Peyer's patch (tissue), 4 donors: ENCODE measurements at regions not wholly inside any gene's neighbourhood (a gene's known extent, or its start where the extent isn't known, plus 50 kb on each side); places are given as distances from the start of the nearest gene placed in this dataset.

Experiments
- DNase-seq, 3 donors: peaks; one replicate each; pipeline ENCODE4 v3.0.0-alpha.2; 2017 to 2019
- H3K27ac ChIP-seq, 4 donors: fragments of 200-600 bp; sonication (generic); one replicate each; pipeline ENCODE4 v1.5.1; 2016 to 2019
- H3K27me3 ChIP-seq, 2 donors: fragments of 200-600 bp; sonication (generic); one replicate each; pipeline ENCODE4 v1.5.1; 2019
- H3K36me3 ChIP-seq, 3 donors: fragments of 200-600 bp; sonication (generic); one replicate each; pipeline ENCODE4 v1.5.1; 2016 to 2019
- H3K4me1 ChIP-seq, 4 donors: fragments of 200-600 bp; sonication (generic); one replicate each; pipeline ENCODE4 v1.5.1; 2016 to 2019
- H3K4me3 ChIP-seq, 4 donors: fragments of 200-600 bp; sonication (generic); 1 replicate in 3 of 4; 2 replicates in 1 of 4; pipeline ENCODE4 v1.5.1; 2016 to 2019; ENCODE audit warnings: mild to moderate bottlenecking in 1 of 4
- H3K9me3 ChIP-seq, 4 donors: fragments of 200-600 bp; sonication (generic); one replicate each; pipeline ENCODE4 v1.5.1; 2016 to 2019; ENCODE audit warnings: mild to moderate bottlenecking in 1 of 4
- POLR2A ChIP-seq, 2 donors: fragments of 450-650 bp; IDR thresholded peaks; one replicate each; pipeline ENCODE4 v1.5.1; 2017; ENCODE audit warnings: antibody characterized with exemption in 2 of 2, mild to moderate bottlenecking in 2 of 2, moderate library complexity in 2 of 2
- TF ChIP-seq, protein P1 (sequence below), 6 experiments: fragments of 450-650 bp in 4 of 6; fragments of 200-600 bp in 2 of 6; sonication (generic) in 1 of 6; IDR thresholded peaks; one replicate each; pipeline ENCODE4 v1.5.1; 2017 to 2019; ENCODE audit warnings: antibody characterized with exemption in 6 of 6, mild to moderate bottlenecking in 3 of 6, moderate library complexity in 1 of 6

DNA sequence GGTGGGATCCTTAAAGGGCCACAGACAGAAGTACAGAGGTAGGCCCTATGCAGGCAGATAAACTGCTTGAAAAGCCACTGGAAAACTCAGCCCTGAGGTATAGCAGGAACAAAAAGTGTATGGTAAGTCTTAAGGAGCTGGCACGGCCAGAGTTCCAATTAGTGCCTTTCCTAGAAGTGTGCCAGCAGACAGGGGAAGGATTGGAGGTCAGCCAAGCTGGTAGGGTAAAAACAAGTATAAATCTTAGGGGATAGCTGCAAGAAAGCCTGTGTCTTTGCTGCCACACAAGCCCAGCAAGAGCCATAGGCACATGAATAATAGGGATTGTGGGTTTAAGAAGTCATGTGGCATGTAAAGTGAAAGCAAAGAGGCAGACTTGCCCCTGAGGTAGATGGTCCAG is 582.5 kb downstream of the PLOD2 start:
- no peak overlapping the region for H3K4me3 ChIP-seq
- no peak for DNase-seq
- TF ChIP-seq POLR2A (IDR thresholded peaks at IDR 0.05), result no peak
- TF ChIP-seq, protein P1, sequence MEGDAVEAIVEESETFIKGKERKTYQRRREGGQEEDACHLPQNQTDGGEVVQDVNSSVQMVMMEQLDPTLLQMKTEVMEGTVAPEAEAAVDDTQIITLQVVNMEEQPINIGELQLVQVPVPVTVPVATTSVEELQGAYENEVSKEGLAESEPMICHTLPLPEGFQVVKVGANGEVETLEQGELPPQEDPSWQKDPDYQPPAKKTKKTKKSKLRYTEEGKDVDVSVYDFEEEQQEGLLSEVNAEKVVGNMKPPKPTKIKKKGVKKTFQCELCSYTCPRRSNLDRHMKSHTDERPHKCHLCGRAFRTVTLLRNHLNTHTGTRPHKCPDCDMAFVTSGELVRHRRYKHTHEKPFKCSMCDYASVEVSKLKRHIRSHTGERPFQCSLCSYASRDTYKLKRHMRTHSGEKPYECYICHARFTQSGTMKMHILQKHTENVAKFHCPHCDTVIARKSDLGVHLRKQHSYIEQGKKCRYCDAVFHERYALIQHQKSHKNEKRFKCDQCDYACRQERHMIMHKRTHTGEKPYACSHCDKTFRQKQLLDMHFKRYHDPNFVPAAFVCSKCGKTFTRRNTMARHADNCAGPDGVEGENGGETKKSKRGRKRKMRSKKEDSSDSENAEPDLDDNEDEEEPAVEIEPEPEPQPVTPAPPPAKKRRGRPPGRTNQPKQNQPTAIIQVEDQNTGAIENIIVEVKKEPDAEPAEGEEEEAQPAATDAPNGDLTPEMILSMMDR (IDR thresholded peaks at IDR 0.05), result no peak

GRCh38 chr3:145581694-145582093 is 579.3 kb downstream of the PLOD2 start:
- no peak for DNase-seq
- H3K27me3 ChIP-seq, result no peaks in the 10 kb centered on the region
- H3K9me3 ChIP-seq, result no peaks in the 10 kb centered on the region
- H3K27ac ChIP-seq, result no peak overlapping the region
- H3K4me3 ChIP-seq, result no peak overlapping the region
- TF ChIP-seq, protein P1 (IDR thresholded peaks at IDR 0.05), result no peak
- no peak for TF ChIP-seq POLR2A (IDR thresholded peaks at IDR 0.05)
- no peaks in the 10 kb centered on the region for H3K36me3 ChIP-seq
- H3K4me1 ChIP-seq, result no peaks in the 10 kb centered on the region

More for the DNA sequence above, 582.5 kb downstream of the PLOD2 start:
- Histone ChIP-seq H3K27me3 (no peaks in the 10 kb centered on the region), H3K27ac (no peak overlapping the region), H3K4me1 (no peaks in the 10 kb centered on the region), H3K36me3 (no peaks in the 10 kb centered on the region), H3K9me3 (no peaks in the 10 kb centered on the region)

DNA sequence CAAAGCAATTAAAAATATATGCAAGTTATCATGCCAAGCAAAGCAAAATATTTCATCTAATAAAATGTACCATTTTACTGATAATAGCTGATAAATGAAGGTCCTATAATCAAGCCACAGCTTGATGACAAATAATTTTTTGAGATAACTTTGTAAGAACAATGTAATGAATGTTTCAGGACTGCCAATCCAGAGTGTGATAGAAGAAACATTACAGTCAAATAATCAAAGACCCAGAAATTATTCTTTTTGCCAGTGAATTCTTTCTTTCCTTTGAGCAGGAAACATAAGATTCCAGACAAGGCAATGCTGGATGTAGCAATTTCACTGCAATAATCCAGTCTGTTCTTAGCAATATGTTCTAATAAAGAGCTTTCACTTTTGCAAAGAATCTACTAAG is 556.1 kb downstream of the PLOD2 start:
- H3K4me1 ChIP-seq, result no peaks in the 10 kb centered on the region
- no peaks in the 10 kb centered on the region for H3K9me3 ChIP-seq
- TF ChIP-seq, protein P1 (IDR thresholded peaks at IDR 0.05), result no peak
- TF ChIP-seq POLR2A (IDR thresholded peaks at IDR 0.05), result no peak
- no peak overlapping the region for H3K27ac ChIP-seq
- no peaks in the 10 kb centered on the region for H3K27me3 ChIP-seq
- no peak overlapping the region for H3K4me3 ChIP-seq
- no peaks in the 10 kb centered on the region for H3K36me3 ChIP-seq
- no peak for DNase-seq

DNA sequence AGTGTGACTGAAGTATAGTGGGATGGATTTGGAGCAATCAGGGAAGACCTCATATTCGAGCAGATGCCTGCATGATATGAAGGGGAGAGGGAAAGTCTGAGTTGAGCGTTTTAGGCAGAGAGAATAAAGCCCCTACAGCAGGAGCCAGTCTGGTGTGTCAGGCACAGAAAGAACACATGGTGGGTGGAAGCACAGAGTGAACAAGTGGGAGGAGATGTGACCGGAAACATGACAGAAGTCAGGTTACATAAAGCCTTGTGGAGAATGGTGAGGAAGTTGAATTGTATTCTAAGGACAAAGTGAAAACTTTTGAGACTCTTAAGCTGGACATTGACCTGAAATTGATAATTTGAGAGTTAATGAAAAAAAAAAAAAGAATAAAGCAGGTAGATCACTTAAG is 541.0 kb downstream of the PLOD2 start:
- TF ChIP-seq POLR2A (IDR thresholded peaks at IDR 0.05), result no peak
- TF ChIP-seq, protein P1 (IDR thresholded peaks at IDR 0.05), result no peak
- Histone ChIP-seq H3K27ac (no peak overlapping the region), H3K4me3 (no peak overlapping the region), H3K4me1 (no peaks in the 10 kb centered on the region), H3K9me3 (no peaks in the 10 kb centered on the region), H3K27me3 (no peaks in the 10 kb centered on the region), H3K36me3 (no peaks in the 10 kb centered on the region)
- DNase-seq, result no peak

DNA sequence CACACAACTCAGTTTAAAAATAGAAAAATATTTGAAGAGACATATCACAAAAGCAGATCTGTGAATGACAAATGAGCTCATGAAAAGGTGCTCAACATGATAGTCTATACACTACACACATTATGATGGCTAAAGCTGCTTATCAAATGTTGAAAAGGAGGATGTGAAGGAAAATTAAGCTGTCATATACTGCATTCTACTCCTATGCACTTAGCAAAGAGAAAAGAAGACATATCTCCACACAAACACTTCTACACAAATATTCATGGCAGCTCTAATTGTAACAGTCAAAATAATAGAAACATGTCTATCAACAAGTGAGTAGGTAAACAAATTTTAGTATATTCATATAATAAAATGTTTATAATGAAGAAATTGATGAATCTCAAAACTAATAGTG is 540.5 kb downstream of the PLOD2 start:
- no peak for TF ChIP-seq POLR2A (IDR thresholded peaks at IDR 0.05)
- TF ChIP-seq, protein P1 (IDR thresholded peaks at IDR 0.05), result no peak

GRCh38 chr3:145623349-145623748 is 537.6 kb downstream of the PLOD2 start:
- DNase-seq, result no peak
- no peaks in the 10 kb centered on the region for H3K9me3 ChIP-seq
- no peaks in the 10 kb centered on the region for H3K27me3 ChIP-seq
- no peaks in the 10 kb centered on the region for H3K4me1 ChIP-seq
- no peak overlapping the region for H3K4me3 ChIP-seq
- H3K27ac ChIP-seq, result no peak overlapping the region
- no peaks in the 10 kb centered on the region for H3K36me3 ChIP-seq
- no peak for TF ChIP-seq POLR2A (IDR thresholded peaks at IDR 0.05)
- TF ChIP-seq, protein P1 (IDR thresholded peaks at IDR 0.05), result no peak

More for the DNA sequence above, 540.5 kb downstream of the PLOD2 start:
- Histone ChIP-seq H3K27me3 (no peaks in the 10 kb centered on the region), H3K36me3 (no peaks in the 10 kb centered on the region), H3K27ac (no peak overlapping the region), H3K9me3 (no peaks in the 10 kb centered on the region), H3K4me3 (no peak overlapping the region), H3K4me1 (no peaks in the 10 kb centered on the region)
- DNase-seq, result no peak
